ENCODE measurements at regions not wholly inside any gene's neighbourhood (a gene's known extent, or its start where the extent isn't known, plus 50 kb on each side); places are given as distances from the start of the nearest gene placed in this dataset.

- TF ChIP-seq CTCF (IDR thresholded peaks at IDR 0.05; ENCODE audit: poor library complexity, severe bottlenecking) (no peak), RAD21 (conservative IDR thresholded peaks at IDR 0.05) (no peak), POLR2AphosphoS5 (IDR thresholded peaks at IDR 0.05) (no peak), EZH2 (IDR thresholded peaks at IDR 0.05; ENCODE audit: borderline replicate concordance, insufficient read depth, low read length, poor library complexity, severe bottlenecking) (no peak), TAF1 (IDR thresholded peaks at IDR 0.05; ENCODE audit: low read depth) (no peak), MXI1 (conservative IDR thresholded peaks at IDR 0.05; ENCODE audit: poor library complexity, severe bottlenecking) (no peak), EP300 (conservative IDR thresholded peaks at IDR 0.05; ENCODE audit: poor library complexity, severe bottlenecking) (no peak), SMC3 (conservative IDR thresholded peaks at IDR 0.05; ENCODE audit: poor library complexity) (no peak)
Measured at GRCh38 chr1:166682588-166682987, 156.7 kb upstream of the POGK start.

Measured in neural cell (in vitro differentiated cells).